ENCODE measurements at regions not wholly inside any gene's neighbourhood (a gene's known extent, or its start where the extent isn't known, plus 50 kb on each side); places are given as distances from the start of the nearest gene placed in this dataset.

DNA sequence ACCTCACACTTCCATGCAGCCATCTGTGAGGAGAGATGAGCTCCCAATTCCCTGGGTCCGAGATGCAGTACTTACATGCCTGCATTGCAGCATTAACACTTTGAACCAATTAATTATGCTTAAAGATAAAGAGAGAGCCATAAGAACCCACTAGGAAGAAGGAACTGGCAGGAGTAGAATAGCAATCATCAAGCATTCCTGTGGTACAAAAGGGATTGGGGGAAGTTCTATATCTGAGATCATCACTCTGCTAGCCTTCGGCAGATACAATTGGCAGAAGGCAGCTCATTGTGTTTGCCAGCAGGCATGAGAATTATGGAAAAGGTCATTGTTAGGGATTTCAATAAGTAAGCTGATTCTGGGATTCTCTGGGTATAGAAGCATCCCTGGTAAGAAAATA lies 891.4 kb downstream of the NTRK3 start (continued):
- TF ChIP-seq, protein P1, sequence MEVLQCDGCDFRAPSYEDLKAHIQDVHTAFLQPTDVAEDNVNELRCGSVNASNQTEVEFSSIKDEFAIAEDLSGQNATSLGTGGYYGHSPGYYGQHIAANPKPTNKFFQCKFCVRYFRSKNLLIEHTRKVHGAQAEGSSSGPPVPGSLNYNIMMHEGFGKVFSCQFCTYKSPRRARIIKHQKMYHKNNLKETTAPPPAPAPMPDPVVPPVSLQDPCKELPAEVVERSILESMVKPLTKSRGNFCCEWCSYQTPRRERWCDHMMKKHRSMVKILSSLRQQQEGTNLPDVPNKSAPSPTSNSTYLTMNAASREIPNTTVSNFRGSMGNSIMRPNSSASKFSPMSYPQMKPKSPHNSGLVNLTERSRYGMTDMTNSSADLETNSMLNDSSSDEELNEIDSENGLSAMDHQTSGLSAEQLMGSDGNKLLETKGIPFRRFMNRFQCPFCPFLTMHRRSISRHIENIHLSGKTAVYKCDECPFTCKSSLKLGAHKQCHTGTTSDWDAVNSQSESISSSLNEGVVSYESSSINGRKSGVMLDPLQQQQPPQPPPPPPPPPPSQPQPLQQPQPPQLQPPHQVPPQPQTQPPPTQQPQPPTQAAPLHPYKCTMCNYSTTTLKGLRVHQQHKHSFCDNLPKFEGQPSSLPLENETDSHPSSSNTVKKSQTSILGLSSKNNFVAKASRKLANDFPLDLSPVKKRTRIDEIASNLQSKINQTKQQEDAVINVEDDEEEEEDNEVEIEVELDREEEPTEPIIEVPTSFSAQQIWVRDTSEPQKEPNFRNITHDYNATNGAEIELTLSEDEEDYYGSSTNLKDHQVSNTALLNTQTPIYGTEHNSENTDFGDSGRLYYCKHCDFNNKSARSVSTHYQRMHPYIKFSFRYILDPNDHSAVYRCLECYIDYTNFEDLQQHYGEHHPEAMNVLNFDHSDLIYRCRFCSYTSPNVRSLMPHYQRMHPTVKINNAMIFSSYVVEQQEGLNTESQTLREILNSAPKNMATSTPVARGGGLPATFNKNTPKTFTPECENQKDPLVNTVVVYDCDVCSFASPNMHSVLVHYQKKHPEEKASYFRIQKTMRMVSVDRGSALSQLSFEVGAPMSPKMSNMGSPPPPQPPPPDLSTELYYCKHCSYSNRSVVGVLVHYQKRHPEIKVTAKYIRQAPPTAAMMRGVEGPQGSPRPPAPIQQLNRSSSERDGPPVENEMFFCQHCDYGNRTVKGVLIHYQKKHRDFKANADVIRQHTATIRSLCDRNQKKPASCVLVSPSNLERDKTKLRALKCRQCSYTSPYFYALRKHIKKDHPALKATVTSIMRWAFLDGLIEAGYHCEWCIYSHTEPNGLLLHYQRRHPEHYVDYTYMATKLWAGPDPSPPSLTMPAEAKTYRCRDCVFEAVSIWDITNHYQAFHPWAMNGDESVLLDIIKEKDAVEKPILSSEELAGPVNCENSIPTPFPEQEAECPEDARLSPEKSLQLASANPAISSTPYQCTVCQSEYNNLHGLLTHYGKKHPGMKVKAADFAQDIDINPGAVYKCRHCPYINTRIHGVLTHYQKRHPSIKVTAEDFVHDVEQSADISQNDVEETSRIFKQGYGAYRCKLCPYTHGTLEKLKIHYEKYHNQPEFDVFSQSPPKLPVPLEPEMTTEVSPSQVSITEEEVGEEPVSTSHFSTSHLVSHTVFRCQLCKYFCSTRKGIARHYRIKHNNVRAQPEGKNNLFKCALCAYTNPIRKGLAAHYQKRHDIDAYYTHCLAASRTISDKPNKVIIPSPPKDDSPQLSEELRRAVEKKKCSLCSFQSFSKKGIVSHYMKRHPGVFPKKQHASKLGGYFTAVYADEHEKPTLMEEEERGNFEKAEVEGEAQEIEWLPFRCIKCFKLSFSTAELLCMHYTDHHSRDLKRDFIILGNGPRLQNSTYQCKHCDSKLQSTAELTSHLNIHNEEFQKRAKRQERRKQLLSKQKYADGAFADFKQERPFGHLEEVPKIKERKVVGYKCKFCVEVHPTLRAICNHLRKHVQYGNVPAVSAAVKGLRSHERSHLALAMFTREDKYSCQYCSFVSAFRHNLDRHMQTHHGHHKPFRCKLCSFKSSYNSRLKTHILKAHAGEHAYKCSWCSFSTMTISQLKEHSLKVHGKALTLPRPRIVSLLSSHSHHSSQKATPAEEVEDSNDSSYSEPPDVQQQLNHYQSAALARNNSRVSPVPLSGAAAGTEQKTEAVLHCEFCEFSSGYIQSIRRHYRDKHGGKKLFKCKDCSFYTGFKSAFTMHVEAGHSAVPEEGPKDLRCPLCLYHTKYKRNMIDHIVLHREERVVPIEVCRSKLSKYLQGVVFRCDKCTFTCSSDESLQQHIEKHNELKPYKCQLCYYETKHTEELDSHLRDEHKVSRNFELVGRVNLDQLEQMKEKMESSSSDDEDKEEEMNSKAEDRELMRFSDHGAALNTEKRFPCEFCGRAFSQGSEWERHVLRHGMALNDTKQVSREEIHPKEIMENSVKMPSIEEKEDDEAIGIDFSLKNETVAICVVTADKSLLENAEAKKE (CRISPR knock-in tag; IDR thresholded peaks at IDR 0.05): no peak
- TF ChIP-seq EZH2 (IDR thresholded peaks at IDR 0.05; ENCODE audit: low read depth, unreplicated experiment): no peak
- TF ChIP-seq, protein P2, sequence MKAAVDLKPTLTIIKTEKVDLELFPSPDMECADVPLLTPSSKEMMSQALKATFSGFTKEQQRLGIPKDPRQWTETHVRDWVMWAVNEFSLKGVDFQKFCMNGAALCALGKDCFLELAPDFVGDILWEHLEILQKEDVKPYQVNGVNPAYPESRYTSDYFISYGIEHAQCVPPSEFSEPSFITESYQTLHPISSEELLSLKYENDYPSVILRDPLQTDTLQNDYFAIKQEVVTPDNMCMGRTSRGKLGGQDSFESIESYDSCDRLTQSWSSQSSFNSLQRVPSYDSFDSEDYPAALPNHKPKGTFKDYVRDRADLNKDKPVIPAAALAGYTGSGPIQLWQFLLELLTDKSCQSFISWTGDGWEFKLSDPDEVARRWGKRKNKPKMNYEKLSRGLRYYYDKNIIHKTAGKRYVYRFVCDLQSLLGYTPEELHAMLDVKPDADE (IDR thresholded peaks at IDR 0.05): no peak
- no peak for TF ChIP-seq EZH2phosphoT487 (IDR thresholded peaks at IDR 0.05; ENCODE audit: unreplicated experiment)

DNA sequence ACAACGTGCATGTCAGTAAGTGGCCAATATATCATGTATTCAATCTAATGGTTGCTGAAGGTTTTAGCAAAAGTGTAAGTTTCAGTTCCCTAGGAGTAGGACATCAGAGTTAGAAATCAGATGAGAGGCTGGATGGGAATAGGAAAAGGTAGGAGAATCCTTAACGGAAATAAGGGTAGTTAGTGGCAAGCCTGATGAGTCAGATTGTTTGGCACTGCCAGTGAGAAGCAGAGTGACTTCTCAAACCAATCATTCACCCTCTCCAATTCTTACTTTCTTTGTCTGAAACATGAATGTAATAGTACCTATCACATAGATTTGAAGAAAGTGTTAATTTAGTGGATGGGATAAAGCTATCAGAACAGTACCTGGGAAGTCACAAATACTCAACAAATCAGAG lies 894.0 kb downstream of the NTRK3 start:
- H3K27me3 ChIP-seq (ENCODE audit: insufficient read depth): no peaks in the 10 kb centered on the region
- H3K4me1 ChIP-seq (ENCODE audit: insufficient read depth): no peaks in the 10 kb centered on the region
- DNase-seq (ENCODE audit: low spot score) (no peak), ATAC-seq (no peak)
- no peak overlapping the region for H3K27ac ChIP-seq (ENCODE audit: low read depth)
- H2AFZ ChIP-seq: no peak overlapping the region
- no peak overlapping the region for H3K4me2 ChIP-seq
- no peak for TF ChIP-seq ZNF114 (CRISPR knock-in tag; IDR thresholded peaks at IDR 0.05)
- no peaks in the 10 kb centered on the region for H3F3A ChIP-seq (replicated peaks; ENCODE audit: low read depth)
- H4K20me1 ChIP-seq (replicated peaks; ENCODE audit: insufficient read depth): no peaks in the 10 kb centered on the region
- Mint-ChIP-seq H3K4me3 (no peak overlapping the region), H3K27ac (no peak overlapping the region), H3K4me1 (peaks cover 4% of the 10 kb centered on the region; the same call in 2 of the 3 replicates), H3K36me3 (ENCODE audit: low read depth) (no peaks in the 10 kb centered on the region), H3K9me3 (no peaks in the 10 kb centered on the region), H3K27me3 (ENCODE audit: insufficient read depth, low read depth, poor library complexity) (peaks cover 1% of the 10 kb centered on the region)
- peaks cover 13% of the 10 kb centered on the region; the same call in 1 of the 2 replicates for H3K9me2 ChIP-seq (ENCODE audit: insufficient read depth)
- H3K4me3 ChIP-seq: no peak overlapping the region
- no peaks in the 10 kb centered on the region for H3K36me3 ChIP-seq (ENCODE audit: insufficient read depth)
- H3K79me2 ChIP-seq (replicated peaks; ENCODE audit: insufficient read depth): no peaks in the 10 kb centered on the region
